HepG2 (cell line): ENCODE measurements at regions not wholly inside any gene's neighbourhood (a gene's known extent, or its start where the extent isn't known, plus 50 kb on each side); places are given as distances from the start of the nearest gene placed in this dataset.

ENCODE experiments used
- ATAC-seq: fragments of 200-7000 bp; cut with Tn5 transposase; 3 replicates; pipeline ENCODE4 v1.9.1; 2020; ENCODE audit warnings: mild to moderate bottlenecking, moderate library complexity
- BruUV-seq: library from RNA; stranded (reverse); fragments of 400-500 nt; replicated peaks from 2 replicates; lab custom pipeline; 2021; lab: Mats Ljungman, UMichigan
- CTCF ChIA-PET: fragments of 300-600 bp; formaldehyde crosslinking; extraction: SDS; loops from one replicate; lab custom pipeline; 2021; ENCODE audit warnings: low total read pairs, inconsistent platforms, low intra/inter-chr PET ratio; lab: Yijun Ruan, JAX
- POLR2A ChIA-PET: fragments of 350-600 bp; sonication (Branson Sonifier 250); formaldehyde crosslinking; loops from one replicate; lab custom pipeline; 2020; ENCODE audit warnings: antibody characterized with exemption, inconsistent platforms; lab: Yijun Ruan, JAX
- DNase-seq: peaks from one replicate; pipeline ENCODE4 v3.0.0-alpha.2; 2015; ENCODE audit warnings: low spot score
- FAIRE-seq: peaks from 3 replicates; lab custom pipeline; 2011; peaks lifted over from hg19 to GRCh38; lab: Jason Lieb, UNC
- H2AFZ ChIP-seq: one replicate; pipeline ENCODE4 v1.6.1; 2011; ENCODE audit warnings: low read length, inconsistent platforms
- H3K27ac ChIP-seq: fragments of 300-600 bp; 3 replicates; pipeline ENCODE4 v1.8.0; 2011; ENCODE audit warnings: mixed run types, mild to moderate bottlenecking, mixed read lengths, low read length, inconsistent platforms; ENCODE audit not compliant: insufficient read depth; ENCODE audit errors: extremely low read length
- H3K27me3 ChIP-seq, 2 experiments: fragments of 200-600 bp in 1 of 2; 2 replicates in 1 of 2; 3 replicates in 1 of 2; pipeline versions ENCODE4 v1.6.0 to v1.8.0; 2011; ENCODE audit warnings: low read length in 2 of 2, mild to moderate bottlenecking in 2 of 2, moderate library complexity in 2 of 2, inconsistent platforms in 1 of 2; ENCODE audit not compliant: insufficient read depth in 2 of 2, control insufficient read depth in 1 of 2
- H3K36me3 ChIP-seq, 2 experiments: fragments of 200-600 bp in 1 of 2; replicated peaks in 1 of 2; 2 replicates in 1 of 2; 3 replicates in 1 of 2; pipeline versions ENCODE4 v1.5.1 to v1.8.0; 2011; ENCODE audit warnings: low read length in 2 of 2, inconsistent platforms in 1 of 2; ENCODE audit not compliant: insufficient read depth in 2 of 2, control insufficient read depth in 1 of 2
- H3K4me1 ChIP-seq: 2 replicates; pipeline ENCODE4 v1.5.1; 2012; ENCODE audit warnings: low read length, inconsistent platforms; ENCODE audit not compliant: insufficient read depth
- H3K4me2 ChIP-seq: 2 replicates; pipeline ENCODE4 v1.6.0; 2011; ENCODE audit warnings: low read depth, low read length, inconsistent platforms
- H3K4me3 ChIP-seq, 3 experiments: fragments of 200-600 bp in 1 of 3; sonication (generic), shearing (Covaris generic) in 1 of 3; replicated peaks in 1 of 3; 2 replicates each; pipeline ENCODE4 v1.5.1; 2011 to 2016; ENCODE audit warnings: low read length in 3 of 3, inconsistent platforms in 2 of 3, low read depth in 2 of 3, mild to moderate bottlenecking in 2 of 3, control low read depth in 1 of 3, mixed read lengths in 1 of 3; ENCODE audit not compliant: insufficient read depth in 1 of 3
- H3K79me2 ChIP-seq: one replicate; pipeline ENCODE4 v1.6.1; 2011; ENCODE audit warnings: low read length, inconsistent platforms; ENCODE audit not compliant: insufficient read depth
- H3K9ac ChIP-seq: 2 replicates; pipeline ENCODE4 v1.6.0; 2011; ENCODE audit warnings: mild to moderate bottlenecking, low read depth, low read length, inconsistent platforms; ENCODE audit not compliant: insufficient read depth
- H3K9me3 ChIP-seq: 2 replicates; pipeline ENCODE4 v1.5.1; 2012; ENCODE audit warnings: mild to moderate bottlenecking, low read length
- H4K20me1 ChIP-seq: 2 replicates; pipeline ENCODE4 v1.6.0; 2011; ENCODE audit warnings: inconsistent platforms, mild to moderate bottlenecking, low read length, moderate library complexity; ENCODE audit not compliant: insufficient read depth
- CCDC6 ChIP-seq: sonication (generic); formaldehyde crosslinking; IDR thresholded peaks from 2 replicates; pipeline ENCODE4 v1.8.1; 2022; ENCODE audit warnings: mild to moderate bottlenecking, missing genetic modification reagents, moderate library complexity
- HNF4A ChIP-seq: sonication (generic); formaldehyde crosslinking; IDR thresholded peaks from 2 replicates; pipeline ENCODE4 v1.4.0; 2020; ENCODE audit warnings: missing genetic modification reagents
- HNRNPL ChIP-seq: fragments of 200-400 bp; formaldehyde crosslinking; IDR thresholded peaks from 2 replicates; pipeline ENCODE4 v1.6.1; 2017; ENCODE audit warnings: mild to moderate bottlenecking, low read depth, low read length
- KMT2B ChIP-seq: IDR thresholded peaks from 2 replicates; pipeline ENCODE4 v1.6.1; 2016; ENCODE audit warnings: missing genetic modification reagents, missing compliant biosample characterization
- MZF1 ChIP-seq: sonication (generic); formaldehyde crosslinking; IDR thresholded peaks from 2 replicates; pipeline ENCODE4 v1.8.1; 2023; ENCODE audit warnings: mild to moderate bottlenecking, missing genetic modification reagents, borderline replicate concordance
- NCOA5 ChIP-seq: sonication (generic); formaldehyde crosslinking; IDR thresholded peaks from 2 replicates; pipeline ENCODE4 v1.4.0; 2020; ENCODE audit warnings: missing genetic modification reagents
- NFYC ChIP-seq: IDR thresholded peaks from 2 replicates; pipeline ENCODE4 v1.6.1; 2016; ENCODE audit warnings: missing genetic modification reagents, missing compliant biosample characterization
- PHF21A ChIP-seq: sonication (generic); formaldehyde crosslinking; IDR thresholded peaks from 2 replicates; pipeline ENCODE4 v1.5.0; 2020; ENCODE audit warnings: mild to moderate bottlenecking, missing genetic modification reagents
- RFX5 ChIP-seq: IDR thresholded peaks from 2 replicates; pipeline ENCODE4 v1.6.1; 2011; ENCODE audit warnings: low read depth, low read length, improper control_type of control experiment
- YEATS2 ChIP-seq: sonication (generic); formaldehyde crosslinking; IDR thresholded peaks from 2 replicates; pipeline ENCODE4 v1.4.0; 2020; ENCODE audit warnings: missing genetic modification reagents, borderline replicate concordance
- ZFP90 ChIP-seq: sonication (generic); formaldehyde crosslinking; IDR thresholded peaks from 2 replicates; pipeline ENCODE4 v1.8.0; 2022; ENCODE audit warnings: missing genetic modification reagents, mild to moderate bottlenecking, inconsistent platforms, borderline replicate concordance
- ZNF292 ChIP-seq: sonication (generic); formaldehyde crosslinking; IDR thresholded peaks from 2 replicates; pipeline ENCODE4 v1.8.1; 2022; ENCODE audit warnings: mild to moderate bottlenecking, low read depth, missing genetic modification reagents, borderline replicate concordance
- ZNF496 ChIP-seq: sonication (generic); formaldehyde crosslinking; IDR thresholded peaks from 2 replicates; pipeline ENCODE4 v1.8.1; 2023; ENCODE audit warnings: mild to moderate bottlenecking, moderate library complexity, missing genetic modification reagents; ENCODE audit not compliant: insufficient replicate concordance
- ZUFSP ChIP-seq: sonication (generic); formaldehyde crosslinking; IDR thresholded peaks from 2 replicates; pipeline ENCODE4 v1.9.0; 2021; ENCODE audit warnings: missing genetic modification reagents, mild to moderate bottlenecking, borderline replicate concordance
- WGBS: methylation state at CpG from one replicate; pipeline ENCODE4 v1.1.6; 2017; ENCODE audit warnings: low lambda C conversion rate; 5-methylcytosine and 5-hydroxymethylcytosine counted together
- in situ Hi-C: cut with HindIII; loops from 2 replicates; pipeline ENCODE4 v1.10.0; 2017; ENCODE audit warnings: low pct_unique_long_range_greater_than_20kb; ENCODE audit not compliant: extremely low pct_ligation_motif_present
- intact Hi-C: fragments of 100-400 bp; cut with micrococcal nuclease; formaldehyde crosslinking; loops from one replicate; pipeline ENCODE4 v1.10.0; 2022; ENCODE audit not compliant: unreplicated experiment
- TF ChIP-seq, protein P1 (sequence below): IDR thresholded peaks from 2 replicates; pipeline ENCODE4 v1.6.1; 2018; ENCODE audit warnings: missing genetic modification reagents, mild to moderate bottlenecking, missing compliant biosample characterization

- ChIA-PET CTCF (no interaction called here), POLR2A (no interaction called here)
- intact Hi-C loops (no loop called here), in situ Hi-C loops (no loop called here)
- Histone ChIP-seq H3K27ac (no peak overlapping the region), H3K4me3 (no peak overlapping the region), H3K79me2 (no peaks in the 10 kb centered on the region), H4K20me1 (no peaks in the 10 kb centered on the region), H3K36me3 (no peaks in the 10 kb centered on the region), H3K4me2 (no peak overlapping the region), H3K9me3 (no peaks in the 10 kb centered on the region), H3K4me1 (no peaks in the 10 kb centered on the region), H2AFZ (no peak overlapping the region), H3K27me3 (peaks cover 2 to 23% of the 10 kb centered on the region in 2 experiments; a peak in 3 of 5 replicates), H3K9ac (no peak overlapping the region)
- no peak for ATAC-seq
- no peak for DNase-seq
- TF ChIP-seq CCDC6 (CRISPR knock-in tag) (no peak), HNRNPL (no peak), ZUFSP (no peak), RFX5 (no peak), HNF4A (CRISPR knock-in tag) (no peak), ZFP90 (CRISPR knock-in tag) (no peak), MZF1 (CRISPR knock-in tag) (no peak), ZNF496 (CRISPR knock-in tag) (no peak), KMT2B (CRISPR knock-in tag) (no peak), ZNF292 (no peak), NCOA5 (CRISPR knock-in tag) (no peak), PHF21A (CRISPR knock-in tag) (no peak), YEATS2 (CRISPR knock-in tag) (no peak), NFYC (CRISPR knock-in tag) (no peak)
- TF ChIP-seq, protein P1, sequence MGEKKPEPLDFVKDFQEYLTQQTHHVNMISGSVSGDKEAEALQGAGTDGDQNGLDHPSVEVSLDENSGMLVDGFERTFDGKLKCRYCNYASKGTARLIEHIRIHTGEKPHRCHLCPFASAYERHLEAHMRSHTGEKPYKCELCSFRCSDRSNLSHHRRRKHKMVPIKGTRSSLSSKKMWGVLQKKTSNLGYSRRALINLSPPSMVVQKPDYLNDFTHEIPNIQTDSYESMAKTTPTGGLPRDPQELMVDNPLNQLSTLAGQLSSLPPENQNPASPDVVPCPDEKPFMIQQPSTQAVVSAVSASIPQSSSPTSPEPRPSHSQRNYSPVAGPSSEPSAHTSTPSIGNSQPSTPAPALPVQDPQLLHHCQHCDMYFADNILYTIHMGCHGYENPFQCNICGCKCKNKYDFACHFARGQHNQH = no peak
- WGBS = 4% methylated on average over 5 of the region's 5 CpGs
- no TSS peak for BruUV-seq
- FAIRE-seq = no peak
Measured at GRCh38 chr7:131735101-131735500, 178.7 kb upstream of the PODXL start.
